Astrocyte (in vitro differentiated cells and primary cell): ENCODE measurements at regions not wholly inside any gene's neighbourhood (a gene's known extent, or its start where the extent isn't known, plus 50 kb on each side); places are given as distances from the start of the nearest gene placed in this dataset.

Experiments used
- DNase-seq: peaks from one replicate; pipeline ENCODE4 v3.0.0-alpha.2; 2010; ENCODE audit warnings: low read depth
- FAIRE-seq: peaks from 2 replicates; lab custom pipeline; 2011; peaks lifted over from hg19 to GRCh38; lab: Jason Lieb, UNC
- H2AFZ ChIP-seq: 2 replicates; pipeline ENCODE4 v1.6.0; 2012; ENCODE audit warnings: low read depth, low read length, inconsistent platforms
- H3K27ac ChIP-seq: 2 replicates; pipeline ENCODE4 v1.5.1; 2011; ENCODE audit warnings: low read depth, low read length, inconsistent platforms
- H3K27me3 ChIP-seq: 2 replicates; pipeline ENCODE4 v1.6.0; 2011; ENCODE audit warnings: low read length, inconsistent platforms; ENCODE audit not compliant: insufficient read depth
- H3K36me3 ChIP-seq: 2 replicates; pipeline ENCODE4 v1.5.1; 2011; ENCODE audit warnings: low read length, inconsistent platforms; ENCODE audit not compliant: insufficient read depth
- H3K4me1 ChIP-seq: 2 replicates; pipeline ENCODE4 v1.5.1; 2011; ENCODE audit warnings: low read length, inconsistent platforms; ENCODE audit not compliant: insufficient read depth
- H3K4me2 ChIP-seq: 2 replicates; pipeline ENCODE4 v1.6.0; 2012; ENCODE audit warnings: low read length, inconsistent platforms
- H3K4me3 ChIP-seq: 2 replicates; pipeline ENCODE4 v1.5.1; 2011; ENCODE audit warnings: low read depth, mild to moderate bottlenecking, low read length, inconsistent platforms; ENCODE audit not compliant: insufficient read depth
- H3K79me2 ChIP-seq: 2 replicates; pipeline ENCODE4 v1.6.0; 2012; ENCODE audit warnings: mild to moderate bottlenecking, low read length, inconsistent platforms; ENCODE audit not compliant: insufficient read depth
- H3K9ac ChIP-seq: 2 replicates; pipeline ENCODE4 v1.6.0; 2012; ENCODE audit warnings: mild to moderate bottlenecking, low read length, inconsistent platforms
- H3K9me3 ChIP-seq: 2 replicates; pipeline ENCODE4 v1.5.1; 2012; ENCODE audit warnings: low read depth, mild to moderate bottlenecking, low read length, inconsistent platforms; ENCODE audit not compliant: insufficient read depth
- H4K20me1 ChIP-seq: 2 replicates; pipeline ENCODE4 v1.6.0; 2012; ENCODE audit warnings: low read length, inconsistent platforms; ENCODE audit not compliant: insufficient read depth
- H3K27ac Mint-ChIP-seq: one replicate; pipeline ENCODE4 v1.8.0; 2021; ENCODE audit warnings: mild to moderate bottlenecking, mixed read lengths; ENCODE audit not compliant: unreplicated experiment
- H3K27me3 Mint-ChIP-seq: one replicate; pipeline ENCODE4 v1.8.0; 2021; ENCODE audit warnings: low read depth, mixed read lengths; ENCODE audit not compliant: unreplicated experiment
- H3K36me3 Mint-ChIP-seq: one replicate; pipeline ENCODE4 v1.8.0; 2021; ENCODE audit warnings: low read depth, mixed read lengths; ENCODE audit not compliant: unreplicated experiment
- H3K4me1 Mint-ChIP-seq: one replicate; pipeline ENCODE4 v1.8.0; 2021; ENCODE audit warnings: low read depth, mixed read lengths; ENCODE audit not compliant: unreplicated experiment
- H3K4me3 Mint-ChIP-seq: one replicate; pipeline ENCODE4 v1.8.0; 2021; ENCODE audit warnings: mild to moderate bottlenecking, moderate library complexity, mixed read lengths; ENCODE audit not compliant: unreplicated experiment
- H3K9me3 Mint-ChIP-seq: one replicate; pipeline ENCODE4 v1.8.0; 2021; ENCODE audit warnings: mild to moderate bottlenecking, mixed read lengths; ENCODE audit not compliant: unreplicated experiment
- CTCF ChIP-seq: IDR thresholded peaks from 2 replicates; pipeline ENCODE4 v1.5.1; 2011; ENCODE audit warnings: low read depth, mild to moderate bottlenecking, inconsistent platforms, low read length, moderate library complexity; ENCODE audit not compliant: insufficient read depth
- EZH2 ChIP-seq: IDR thresholded peaks from 2 replicates; pipeline ENCODE4 v1.6.1; 2012; ENCODE audit warnings: mild to moderate bottlenecking, low read length, inconsistent platforms; ENCODE audit not compliant: insufficient read depth

DNA sequence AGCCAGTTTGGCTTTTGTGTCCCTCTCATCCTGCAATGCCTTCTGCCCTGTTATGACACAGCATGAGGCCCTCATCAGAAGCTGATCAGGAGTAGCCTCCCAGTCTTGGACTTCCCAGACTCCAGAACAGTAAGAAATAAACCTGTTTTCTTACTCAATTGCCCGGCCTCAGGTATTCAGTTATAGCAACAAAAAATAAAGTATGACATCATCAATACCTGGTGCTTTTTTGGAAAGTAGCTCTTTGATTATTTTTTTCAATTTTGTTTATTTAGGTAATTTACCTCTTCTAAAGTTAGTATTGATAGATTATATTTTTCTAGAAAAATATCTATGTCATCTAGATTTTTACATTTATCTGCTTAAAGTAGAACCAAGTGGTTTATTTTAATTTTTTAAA is 112.8 kb upstream of the CES5A start:
- no peak for FAIRE-seq
- Histone ChIP-seq H4K20me1 (no peaks in the 10 kb centered on the region), H3K27me3 (no peaks in the 10 kb centered on the region), H3K9ac (no peak overlapping the region), H3K4me1 (no peaks in the 10 kb centered on the region), H3K4me3 (no peak overlapping the region), H2AFZ (no peak overlapping the region), H3K27ac (no peak overlapping the region), H3K79me2 (no peaks in the 10 kb centered on the region), H3K9me3 (no peaks in the 10 kb centered on the region), H3K36me3 (no peaks in the 10 kb centered on the region), H3K4me2 (no peak overlapping the region)
- no peak for TF ChIP-seq EZH2
- TF ChIP-seq CTCF = no peak
- Mint-ChIP-seq H3K27me3 (no peaks in the 10 kb centered on the region), H3K4me1 (no peaks in the 10 kb centered on the region), H3K27ac (no peak overlapping the region), H3K36me3 (no peaks in the 10 kb centered on the region), H3K4me3 (no peak overlapping the region), H3K9me3 (no peaks in the 10 kb centered on the region)
- DNase-seq = no peak

- no peak overlapping the region for H2AFZ ChIP-seq
- DNase-seq (no peak), FAIRE-seq (no peak)
- no peak overlapping the region for H3K4me3 ChIP-seq
- TF ChIP-seq CTCF = no peak
- TF ChIP-seq EZH2 = no peak
- no peak overlapping the region for H3K27ac ChIP-seq
- no peak overlapping the region for H3K27ac Mint-ChIP-seq
- no peaks in the 10 kb centered on the region for H3K4me1 ChIP-seq
- no peaks in the 10 kb centered on the region for H3K79me2 ChIP-seq
- H3K36me3 ChIP-seq = no peaks in the 10 kb centered on the region
- H3K27me3 ChIP-seq = no peaks in the 10 kb centered on the region
- no peak overlapping the region for H3K9ac ChIP-seq
- no peaks in the 10 kb centered on the region for H3K27me3 Mint-ChIP-seq
- H3K36me3 Mint-ChIP-seq = no peaks in the 10 kb centered on the region
- no peaks in the 10 kb centered on the region for H4K20me1 ChIP-seq
- peaks cover 4% of the 10 kb centered on the region for H3K4me1 Mint-ChIP-seq
- H3K9me3 Mint-ChIP-seq = no peaks in the 10 kb centered on the region
- no peak overlapping the region for H3K4me3 Mint-ChIP-seq
- no peaks in the 10 kb centered on the region for H3K9me3 ChIP-seq
- H3K4me2 ChIP-seq = no peak overlapping the region
Measured at GRCh38 chr16:55982597-55982996, 107.4 kb upstream of the CES5A start.

DNA sequence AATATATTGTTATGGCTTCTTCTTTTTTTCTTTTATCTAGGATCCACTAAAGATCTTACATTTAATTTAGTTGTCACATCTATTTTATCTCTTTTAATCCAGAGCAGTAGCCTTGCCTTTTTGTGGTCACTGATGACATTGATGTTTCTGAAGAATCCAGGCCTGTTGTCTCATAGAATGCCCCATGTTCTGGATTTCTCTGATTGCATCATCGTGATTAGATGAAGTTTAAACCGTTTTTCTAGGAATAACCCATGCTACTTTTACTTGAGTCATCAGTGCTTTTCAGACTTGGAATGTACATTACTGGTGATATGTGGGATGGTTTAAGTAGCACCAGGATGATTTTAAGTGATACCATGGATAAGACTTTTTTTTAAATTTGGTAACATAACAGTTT is 106.4 kb upstream of the CES5A start:
- Mint-ChIP-seq H3K27ac (peak overlapping the region; percentile 75), H3K9me3 (no peaks in the 10 kb centered on the region), H3K4me3 (no peak overlapping the region), H3K4me1 (peaks cover 4% of the 10 kb centered on the region), H3K27me3 (no peaks in the 10 kb centered on the region), H3K36me3 (no peaks in the 10 kb centered on the region)
- H3K4me2 ChIP-seq = no peak overlapping the region
- TF ChIP-seq EZH2 (no peak), CTCF (no peak)
- H3K27ac ChIP-seq = no peak overlapping the region
- H3K27me3 ChIP-seq = no peaks in the 10 kb centered on the region
- no peaks in the 10 kb centered on the region for H3K36me3 ChIP-seq
- no peak overlapping the region for H3K4me3 ChIP-seq
- no peak overlapping the region for H2AFZ ChIP-seq
- FAIRE-seq (no peak), DNase-seq (no peak)
- no peak overlapping the region for H3K9ac ChIP-seq
- no peaks in the 10 kb centered on the region for H3K4me1 ChIP-seq
- no peaks in the 10 kb centered on the region for H3K79me2 ChIP-seq
- H4K20me1 ChIP-seq = no peaks in the 10 kb centered on the region
- no peaks in the 10 kb centered on the region for H3K9me3 ChIP-seq
